ENCODE measurements at regions not wholly inside any gene's neighbourhood (a gene's known extent, or its start where the extent isn't known, plus 50 kb on each side); places are given as distances from the start of the nearest gene placed in this dataset.

DNA sequence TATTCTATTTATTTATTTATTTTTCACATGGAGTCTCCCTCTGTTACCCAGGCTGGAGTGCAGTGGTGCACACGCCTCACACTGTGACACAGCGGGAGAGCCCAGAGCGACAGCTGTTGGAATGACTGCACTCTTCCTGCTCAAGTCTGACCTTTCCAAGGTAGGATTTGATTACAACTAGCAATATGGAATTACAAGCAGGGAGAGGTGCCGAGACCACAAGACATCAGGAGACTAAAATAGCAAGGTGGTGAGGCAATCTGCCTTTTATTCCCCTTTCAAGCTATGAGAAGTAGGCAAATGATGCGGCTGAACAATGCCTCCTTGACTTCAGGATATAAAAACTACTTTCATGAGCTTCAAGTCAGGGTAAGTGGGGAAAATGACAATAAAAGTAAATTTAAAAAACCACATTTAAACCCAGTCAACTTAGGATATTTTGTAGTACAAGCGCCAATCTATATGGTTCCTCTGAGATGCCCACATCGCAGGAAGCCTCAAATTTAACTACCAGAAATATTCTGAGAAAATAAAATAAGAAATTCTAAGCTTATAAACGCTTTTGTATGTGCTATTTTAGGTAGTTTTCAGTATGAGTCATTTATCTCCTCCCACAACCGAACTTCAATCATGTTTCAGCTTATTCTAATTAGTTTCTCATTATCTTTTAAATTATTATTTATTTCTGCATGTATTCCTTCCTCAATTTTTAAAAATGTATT lies 146.9 kb upstream of the SGK1 start:
- no peak overlapping the region for H3K4me3 ChIP-seq
- no peaks in the 10 kb centered on the region for H3K36me3 ChIP-seq
- WGBS, 4 donors: 87 to 90% (median 88%) methylated on average over 9 of the region's 9 CpGs
- no peaks in the 10 kb centered on the region for H3K9me3 ChIP-seq
- intact Hi-C loops (cut with DNase I): no loop called here
- no peak for TF ChIP-seq POLR2A (IDR thresholded peaks at IDR 0.05)
- TF ChIP-seq, protein P1, sequence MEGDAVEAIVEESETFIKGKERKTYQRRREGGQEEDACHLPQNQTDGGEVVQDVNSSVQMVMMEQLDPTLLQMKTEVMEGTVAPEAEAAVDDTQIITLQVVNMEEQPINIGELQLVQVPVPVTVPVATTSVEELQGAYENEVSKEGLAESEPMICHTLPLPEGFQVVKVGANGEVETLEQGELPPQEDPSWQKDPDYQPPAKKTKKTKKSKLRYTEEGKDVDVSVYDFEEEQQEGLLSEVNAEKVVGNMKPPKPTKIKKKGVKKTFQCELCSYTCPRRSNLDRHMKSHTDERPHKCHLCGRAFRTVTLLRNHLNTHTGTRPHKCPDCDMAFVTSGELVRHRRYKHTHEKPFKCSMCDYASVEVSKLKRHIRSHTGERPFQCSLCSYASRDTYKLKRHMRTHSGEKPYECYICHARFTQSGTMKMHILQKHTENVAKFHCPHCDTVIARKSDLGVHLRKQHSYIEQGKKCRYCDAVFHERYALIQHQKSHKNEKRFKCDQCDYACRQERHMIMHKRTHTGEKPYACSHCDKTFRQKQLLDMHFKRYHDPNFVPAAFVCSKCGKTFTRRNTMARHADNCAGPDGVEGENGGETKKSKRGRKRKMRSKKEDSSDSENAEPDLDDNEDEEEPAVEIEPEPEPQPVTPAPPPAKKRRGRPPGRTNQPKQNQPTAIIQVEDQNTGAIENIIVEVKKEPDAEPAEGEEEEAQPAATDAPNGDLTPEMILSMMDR (IDR thresholded peaks at IDR 0.05): no peak
- no peak for ATAC-seq
- peaks cover 0 to 4% (median 0%) of the 10 kb centered on the region in 12 donors for H3K4me1 ChIP-seq
- no peaks in the 10 kb centered on the region for H3K27me3 ChIP-seq
- DNase-seq: no peak
- H3K27ac ChIP-seq: no peak overlapping the region

GRCh38 chr6:134458857-134459657 lies 141.1 kb upstream of the SGK1 start:
- Histone ChIP-seq H3K9me3 (no peaks in the 10 kb centered on the region), H3K4me3 (no peak overlapping the region), H3K27me3 (no peaks in the 10 kb centered on the region), H3K4me1 (peaks cover 0 to 14% (median 0%) of the 10 kb centered on the region in 12 donors), H3K36me3 (no peaks in the 10 kb centered on the region), H3K27ac (peak overlapping the region in 1 of 12 donors; percentile 57)
- no peak for DNase-seq
- 73 to 78% (median 75%) methylated on average over 7 of the region's 7 CpGs for WGBS, 4 donors
- TF ChIP-seq, protein P1 (IDR thresholded peaks at IDR 0.05): no peak
- TF ChIP-seq POLR2A (IDR thresholded peaks at IDR 0.05): no peak
- intact Hi-C loops (cut with DNase I): no loop called here
- ATAC-seq: peak in 2 of 4 donors; percentile 34 to 60

- H3K4me3 ChIP-seq: no peak overlapping the region
- no peak for TF ChIP-seq POLR2A (IDR thresholded peaks at IDR 0.05)
- TF ChIP-seq, protein P1 (IDR thresholded peaks at IDR 0.05): no peak
- H3K4me1 ChIP-seq: peaks cover 0 to 14% (median 0%) of the 10 kb centered on the region in 12 donors
- H3K9me3 ChIP-seq: no peaks in the 10 kb centered on the region
- H3K27ac ChIP-seq: no peak overlapping the region
- H3K36me3 ChIP-seq: no peaks in the 10 kb centered on the region
- WGBS, 4 donors: 87 to 93% (median 89%) methylated on average over 5 of the region's 5 CpGs
- H3K27me3 ChIP-seq: no peaks in the 10 kb centered on the region
- ATAC-seq (no peak), DNase-seq (no peak)
- intact Hi-C loops (cut with DNase I): no loop called here
Measured at GRCh38 chr6:134457941-134458340, 140.0 kb upstream of the SGK1 start.

- Histone ChIP-seq H3K27ac (no peak overlapping the region), H3K36me3 (no peaks in the 10 kb centered on the region), H3K27me3 (no peaks in the 10 kb centered on the region), H3K4me1 (peaks cover 0 to 14% (median 0%) of the 10 kb centered on the region in 12 donors), H3K4me3 (no peak overlapping the region), H3K9me3 (no peaks in the 10 kb centered on the region)
- TF ChIP-seq POLR2A (IDR thresholded peaks at IDR 0.05): no peak
- TF ChIP-seq, protein P1 (IDR thresholded peaks at IDR 0.05): no peak
- WGBS, 4 donors: 83 to 89% (median 87%) methylated on average over 2 of the region's 2 CpGs
- intact Hi-C loops (cut with DNase I): no loop called here
- ATAC-seq: no peak
- no peak for DNase-seq
Measured at GRCh38 chr6:134456226-134456625, 138.3 kb upstream of the SGK1 start.

Data from heart left ventricle (tissue), 16 donors.